ENCODE measurements at regions not wholly inside any gene's neighbourhood (a gene's known extent, or its start where the extent isn't known, plus 50 kb on each side); places are given as distances from the start of the nearest gene placed in this dataset.
"Not testable (repeated sequence)": the region's sequence is repeated elsewhere in the genome, so short reads cannot be mapped to it uniquely, and the experiment has no call there.

GRCh38 chr13:84739021-84739420 lies 856.7 kb upstream of the SLITRK1 start:
- DNase-seq = no peak

DNA sequence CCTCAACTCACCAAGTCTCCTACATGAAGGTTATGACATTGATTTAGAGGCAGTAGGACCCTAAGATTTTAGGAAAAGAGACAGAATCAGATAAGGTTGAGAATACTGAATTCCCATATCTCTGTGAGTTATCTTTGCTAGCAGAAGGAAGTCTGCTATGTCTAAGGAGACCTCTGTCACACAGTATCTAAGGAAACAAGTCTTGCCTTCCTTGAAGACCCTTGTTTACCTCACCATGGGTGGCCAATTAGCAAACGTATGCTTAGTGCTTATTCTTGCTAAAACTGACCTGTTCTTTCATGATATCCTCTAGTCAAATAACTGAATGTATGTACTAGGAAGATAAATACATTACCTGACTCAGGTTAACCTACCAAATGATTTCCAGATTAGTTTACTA lies 855.4 kb upstream of the SLITRK1 start:
- DNase-seq = no peak
- in situ Hi-C loops (cut with HindIII; ENCODE audit: low pct_ligation_motif_present, low pct_unique_long_range_greater_than_20kb, low sequenced_read_pairs) = no loop called here

More at GRCh38 chr13:84739021-84739420, 856.7 kb upstream of the SLITRK1 start:
- in situ Hi-C loops (cut with HindIII; ENCODE audit: low pct_ligation_motif_present, low pct_unique_long_range_greater_than_20kb, low sequenced_read_pairs) = no loop called here

DNA sequence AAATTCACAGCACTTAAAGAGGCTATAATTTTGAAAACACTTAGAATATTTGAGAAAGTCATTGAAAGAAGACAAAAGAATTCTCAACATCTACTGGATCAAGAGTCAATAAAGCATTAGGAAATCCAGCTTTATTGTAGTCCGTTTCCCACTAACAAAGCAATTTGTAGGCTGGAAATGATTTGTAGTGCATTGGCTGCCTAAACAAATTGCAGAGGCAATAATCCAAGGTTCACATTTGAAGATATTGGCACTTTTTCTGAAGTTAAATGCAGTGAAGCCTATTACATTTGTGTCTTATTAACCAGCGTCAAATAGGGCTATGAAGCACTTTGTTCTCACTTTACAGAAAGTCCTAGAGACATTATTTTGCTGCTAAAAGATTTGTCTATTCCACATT lies 848.1 kb upstream of the SLITRK1 start:
- no peak for DNase-seq
- in situ Hi-C loops (cut with HindIII; ENCODE audit: low pct_ligation_motif_present, low pct_unique_long_range_greater_than_20kb, low sequenced_read_pairs) = no loop called here

DNA sequence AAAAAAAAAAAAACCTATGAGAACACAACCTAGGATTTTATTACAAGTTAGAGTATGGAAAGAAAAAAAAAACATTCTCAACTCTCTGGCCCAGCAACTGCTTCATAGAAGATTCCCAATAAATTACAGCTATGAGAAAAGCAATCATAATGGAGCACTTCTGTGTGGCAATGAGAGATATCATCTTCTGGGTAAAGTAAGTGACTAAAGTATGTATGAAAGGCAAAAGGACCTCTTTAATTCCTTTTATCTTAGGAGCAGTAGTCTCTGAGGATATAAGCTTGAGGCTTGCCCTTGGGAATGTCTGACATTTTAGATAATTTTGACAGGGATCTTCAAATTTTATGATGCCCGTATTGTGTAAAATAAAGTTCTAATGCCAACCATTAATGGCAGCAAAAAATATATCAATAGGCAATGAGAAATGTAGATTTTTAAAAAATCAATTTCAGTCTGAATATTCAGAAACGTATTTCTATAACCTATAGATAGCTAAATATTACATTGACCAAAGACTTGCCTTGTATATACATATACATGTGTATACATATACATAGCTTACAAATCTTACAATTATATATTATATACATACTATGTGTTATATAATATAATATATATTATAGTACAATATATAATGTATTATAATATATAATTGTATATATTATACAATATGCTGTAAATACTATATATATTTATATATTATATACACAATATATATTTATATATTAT lies 823.9 kb upstream of the SLITRK1 start:
- no peak for DNase-seq
- in situ Hi-C loops (cut with HindIII; ENCODE audit: low pct_ligation_motif_present, low pct_unique_long_range_greater_than_20kb, low sequenced_read_pairs) = no loop called here

- in situ Hi-C loops (cut with HindIII; ENCODE audit: low pct_ligation_motif_present, low pct_unique_long_range_greater_than_20kb, low sequenced_read_pairs) = no loop called here
- DNase-seq = no peak
These were observed 819.9 kb upstream of the SLITRK1 start for GRCh38 chr13:84702174-84702573.

DNA sequence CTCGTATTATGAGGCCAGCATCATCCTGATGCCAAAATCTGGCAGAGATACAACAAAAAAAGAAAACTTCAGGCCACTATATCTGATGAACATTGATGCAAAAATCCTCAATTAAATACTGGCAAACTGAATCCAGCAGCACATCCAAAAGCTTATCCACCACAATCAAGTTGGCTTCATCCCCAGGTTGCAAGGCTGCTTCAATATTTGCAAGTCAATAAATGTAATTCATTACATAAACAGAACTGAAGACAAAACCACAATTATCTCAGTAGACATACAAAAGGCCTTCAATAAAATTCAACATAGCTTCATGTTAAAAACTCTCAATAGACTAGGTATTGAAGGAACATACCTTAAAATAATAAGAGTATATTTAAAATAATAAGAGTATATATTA lies 815.3 kb upstream of the SLITRK1 start:
- in situ Hi-C loops (cut with HindIII; ENCODE audit: low pct_ligation_motif_present, low pct_unique_long_range_greater_than_20kb, low sequenced_read_pairs); DNase-seq: not testable (repeated sequence)

DNA sequence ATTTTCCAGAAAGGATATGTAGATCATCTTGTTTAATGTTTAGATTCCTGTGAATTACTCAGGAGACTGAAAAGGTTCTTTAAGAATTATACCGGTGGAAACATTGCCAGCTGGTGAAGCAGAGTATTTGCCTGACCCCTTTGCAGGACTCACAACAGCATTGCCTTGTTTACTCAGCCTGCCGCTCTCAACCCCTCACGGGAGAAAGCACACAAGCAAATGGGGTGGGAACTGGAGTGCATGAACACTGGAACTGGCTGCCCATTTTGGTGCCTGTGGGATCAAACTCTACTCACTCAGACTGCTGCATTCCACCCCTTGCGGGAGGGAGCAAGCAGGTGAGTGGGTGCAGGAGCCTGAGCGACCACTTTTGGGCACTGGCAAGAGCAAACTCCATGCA lies 804.7 kb upstream of the SLITRK1 start:
- in situ Hi-C loops (cut with HindIII; ENCODE audit: low pct_ligation_motif_present, low pct_unique_long_range_greater_than_20kb, low sequenced_read_pairs) = no loop called here
- no peak for DNase-seq

GRCh38 chr13:84686458-84686857 lies 804.2 kb upstream of the SLITRK1 start:
- DNase-seq = no peak
- in situ Hi-C loops (cut with HindIII; ENCODE audit: low pct_ligation_motif_present, low pct_unique_long_range_greater_than_20kb, low sequenced_read_pairs) = no loop called here

DNA sequence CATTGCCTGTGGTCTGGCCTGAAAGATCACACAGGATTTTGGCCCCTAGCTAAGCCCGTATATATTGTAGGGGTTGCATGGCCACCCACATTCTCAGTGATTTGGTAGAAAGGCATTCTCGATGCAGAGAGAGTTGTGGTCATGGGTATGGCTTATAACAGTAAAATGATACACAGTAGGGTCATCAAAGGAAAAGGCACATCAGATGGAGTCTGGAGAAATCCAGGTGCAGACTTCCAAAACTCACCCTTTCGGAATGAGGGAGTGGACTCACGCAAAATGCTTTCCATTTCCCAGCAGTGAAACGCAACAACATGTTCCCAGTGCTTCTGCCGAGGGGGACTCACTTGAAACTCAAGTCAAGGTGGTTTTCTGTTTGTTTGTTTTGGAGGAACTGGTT lies 802.5 kb upstream of the SLITRK1 start:
- in situ Hi-C loops (cut with HindIII; ENCODE audit: low pct_ligation_motif_present, low pct_unique_long_range_greater_than_20kb, low sequenced_read_pairs) = no loop called here
- DNase-seq = no peak

DNA sequence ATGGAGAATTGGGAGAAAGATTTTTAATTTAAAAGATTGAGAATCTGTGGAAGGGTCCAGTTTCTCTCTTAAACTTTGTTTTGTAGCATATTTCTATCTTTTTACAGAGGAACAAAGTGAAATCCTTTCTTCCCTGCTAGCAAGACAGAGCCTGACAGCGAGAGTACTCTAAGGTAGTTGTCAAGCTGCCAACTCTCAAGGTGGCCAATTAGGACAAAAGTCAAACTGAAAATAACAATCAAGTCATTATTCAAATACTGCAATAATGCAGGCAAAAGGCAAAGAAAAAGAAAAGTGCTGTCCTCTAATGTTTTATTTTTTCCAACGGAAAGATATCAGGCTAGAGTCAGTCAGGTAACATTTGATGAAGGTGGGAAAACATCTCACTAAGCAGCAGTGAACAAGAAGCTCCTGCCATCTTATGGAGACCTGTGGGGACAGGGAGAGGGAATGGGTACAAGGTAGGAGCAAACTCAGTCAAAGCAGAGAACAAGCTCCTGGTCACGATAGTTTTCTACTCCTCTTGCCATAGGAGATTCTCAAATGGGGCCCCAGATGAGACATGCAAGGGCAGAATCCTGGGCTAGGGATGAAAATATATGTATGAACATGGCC lies 801.9 kb upstream of the SLITRK1 start:
- in situ Hi-C loops (cut with HindIII; ENCODE audit: low pct_ligation_motif_present, low pct_unique_long_range_greater_than_20kb, low sequenced_read_pairs) = no loop called here
- no peak for DNase-seq

DNA sequence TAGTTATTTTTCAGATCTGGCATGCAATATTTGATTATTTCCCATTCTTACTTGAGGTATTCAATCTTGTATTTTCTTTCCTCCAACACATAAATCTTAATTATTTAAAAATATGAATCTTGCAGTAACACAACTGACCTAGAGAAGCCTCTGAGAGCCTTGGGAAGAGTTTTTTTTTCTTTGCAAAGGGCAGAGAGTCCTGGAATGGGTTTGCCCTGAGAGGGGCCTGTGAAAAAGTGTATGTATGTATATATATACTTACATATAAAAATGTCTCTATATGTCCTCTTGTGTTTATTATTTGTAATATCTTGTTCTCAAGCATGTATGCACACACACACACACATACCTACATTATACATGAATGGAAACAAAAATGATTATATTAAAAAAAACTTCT lies 801.2 kb upstream of the SLITRK1 start:
- no peak for DNase-seq
- in situ Hi-C loops (cut with HindIII; ENCODE audit: low pct_ligation_motif_present, low pct_unique_long_range_greater_than_20kb, low sequenced_read_pairs) = no loop called here

DNA sequence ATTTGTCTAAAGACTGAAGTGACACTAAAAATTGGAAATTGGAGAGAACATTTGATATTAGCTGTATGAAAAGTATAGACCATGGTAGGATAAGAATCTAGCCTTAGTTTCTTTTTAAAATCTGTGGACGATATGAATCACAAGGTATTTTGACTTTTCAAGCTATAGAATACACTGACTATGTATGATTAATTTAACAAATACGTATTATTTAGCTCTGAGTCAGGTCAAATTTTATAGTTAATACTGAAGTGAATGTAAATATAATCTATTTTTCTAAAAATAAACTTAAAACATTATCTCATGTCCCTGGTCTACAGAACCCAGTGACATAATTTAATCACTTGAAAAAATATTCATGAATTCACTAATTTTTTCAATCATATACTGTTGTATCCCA lies 795.6 kb upstream of the SLITRK1 start:
- DNase-seq = no peak
- in situ Hi-C loops (cut with HindIII; ENCODE audit: low pct_ligation_motif_present, low pct_unique_long_range_greater_than_20kb, low sequenced_read_pairs) = no loop called here

DNA sequence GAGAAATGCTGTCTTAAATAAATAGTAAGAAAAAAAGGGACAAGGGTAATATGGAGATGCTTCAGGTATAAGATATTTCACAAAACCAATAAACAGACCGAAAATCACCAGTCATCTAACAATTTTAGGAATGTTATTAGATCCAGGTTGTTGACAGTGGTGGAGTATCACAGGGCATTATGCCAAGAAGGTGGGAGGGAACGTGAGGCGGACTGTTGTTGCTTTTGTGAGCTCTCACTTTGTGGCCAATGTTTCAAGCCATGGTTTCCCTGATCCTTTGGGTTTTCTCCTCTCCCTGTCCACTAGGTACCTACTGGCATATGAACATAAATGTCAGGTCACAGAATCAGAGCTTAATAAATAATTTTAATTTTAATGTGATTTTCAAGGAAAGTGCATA lies 790.3 kb upstream of the SLITRK1 start:
- DNase-seq = no peak
- in situ Hi-C loops (cut with HindIII; ENCODE audit: low pct_ligation_motif_present, low pct_unique_long_range_greater_than_20kb, low sequenced_read_pairs) = no loop called here

DNA sequence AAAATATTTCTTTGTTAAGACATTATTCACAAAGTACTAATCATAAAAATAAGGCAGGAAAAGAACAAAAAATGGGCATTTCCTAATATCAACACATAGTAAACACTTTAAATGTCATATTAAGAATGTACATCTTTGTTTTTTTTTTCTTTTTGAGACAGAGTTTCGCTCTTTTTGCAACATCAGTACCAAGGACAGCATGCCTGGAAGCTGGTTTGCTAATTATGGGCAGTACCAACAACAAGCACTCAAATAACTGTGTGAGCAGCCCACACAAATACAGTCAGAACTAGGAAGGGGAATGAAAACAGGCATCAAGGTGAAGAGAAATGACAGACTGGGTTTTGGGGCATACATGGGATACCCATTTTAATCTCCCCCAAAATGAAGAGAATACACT lies 788.0 kb upstream of the SLITRK1 start:
- no peak for DNase-seq
- in situ Hi-C loops (cut with HindIII; ENCODE audit: low pct_ligation_motif_present, low pct_unique_long_range_greater_than_20kb, low sequenced_read_pairs) = no loop called here

DNA sequence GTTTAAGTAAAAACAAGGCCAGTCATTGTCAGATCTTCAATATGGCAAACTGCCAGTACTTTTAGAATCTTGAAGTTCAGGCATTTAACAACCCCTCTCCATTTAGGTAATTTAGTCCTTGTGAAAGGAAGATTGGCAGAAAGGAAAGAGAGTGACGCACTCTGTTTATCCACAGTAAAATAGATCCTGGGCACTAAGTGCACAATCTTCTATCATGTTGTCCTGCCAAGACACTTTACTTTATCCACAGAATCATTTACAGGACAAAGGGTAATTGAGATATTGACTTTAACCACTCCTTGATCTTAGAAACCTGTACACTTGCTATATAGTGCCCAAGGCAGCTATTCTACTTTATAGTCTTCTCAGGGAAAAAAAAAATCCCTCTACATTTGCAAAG lies 786.4 kb upstream of the SLITRK1 start:
- DNase-seq = no peak
- in situ Hi-C loops (cut with HindIII; ENCODE audit: low pct_ligation_motif_present, low pct_unique_long_range_greater_than_20kb, low sequenced_read_pairs) = no loop called here

DNA sequence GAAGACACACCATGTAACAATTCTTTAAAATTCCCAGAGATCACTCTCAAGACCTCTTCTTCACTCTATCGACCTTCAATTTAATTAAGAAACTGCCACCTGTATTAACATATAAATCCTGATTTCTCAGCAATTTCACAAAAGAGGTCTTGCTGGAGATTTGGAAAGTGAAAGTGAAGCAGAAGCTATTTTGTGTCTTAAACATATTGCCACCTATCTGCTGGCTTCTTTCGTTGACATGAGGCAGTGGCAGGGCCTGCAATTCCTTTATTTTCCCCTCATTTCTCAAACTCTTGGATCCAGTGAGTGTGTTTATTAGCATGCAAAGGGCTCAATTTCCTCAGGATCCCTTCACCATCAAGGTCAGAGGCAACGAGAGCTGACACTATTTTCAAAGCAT lies 780.2 kb upstream of the SLITRK1 start:
- no peak for DNase-seq
- in situ Hi-C loops (cut with HindIII; ENCODE audit: low pct_ligation_motif_present, low pct_unique_long_range_greater_than_20kb, low sequenced_read_pairs) = no loop called here

DNA sequence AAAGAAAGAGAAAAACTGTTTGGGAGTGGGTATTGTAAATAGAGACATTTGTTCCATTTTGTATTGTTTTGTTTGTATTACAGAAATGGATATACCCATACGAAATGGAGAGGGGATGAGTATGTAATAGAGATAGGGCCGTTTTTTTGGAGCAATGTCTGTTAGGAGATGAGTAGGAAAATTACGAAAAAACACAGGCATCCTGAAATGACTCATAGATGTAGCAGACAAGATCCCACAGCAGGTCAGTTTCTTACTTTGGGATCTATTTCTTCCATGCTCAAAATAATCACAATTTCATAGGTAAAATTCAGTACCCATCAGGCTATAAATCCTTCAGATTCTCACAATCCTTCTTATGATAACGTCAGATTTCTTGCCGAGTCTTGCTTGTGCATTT lies 779.4 kb upstream of the SLITRK1 start:
- in situ Hi-C loops (cut with HindIII; ENCODE audit: low pct_ligation_motif_present, low pct_unique_long_range_greater_than_20kb, low sequenced_read_pairs) = no loop called here
- no peak for DNase-seq

- DNase-seq = no peak
- in situ Hi-C loops (cut with HindIII; ENCODE audit: low pct_ligation_motif_present, low pct_unique_long_range_greater_than_20kb, low sequenced_read_pairs) = no loop called here
These were observed 777.0 kb upstream of the SLITRK1 start for GRCh38 chr13:84659359-84659661.

DNA sequence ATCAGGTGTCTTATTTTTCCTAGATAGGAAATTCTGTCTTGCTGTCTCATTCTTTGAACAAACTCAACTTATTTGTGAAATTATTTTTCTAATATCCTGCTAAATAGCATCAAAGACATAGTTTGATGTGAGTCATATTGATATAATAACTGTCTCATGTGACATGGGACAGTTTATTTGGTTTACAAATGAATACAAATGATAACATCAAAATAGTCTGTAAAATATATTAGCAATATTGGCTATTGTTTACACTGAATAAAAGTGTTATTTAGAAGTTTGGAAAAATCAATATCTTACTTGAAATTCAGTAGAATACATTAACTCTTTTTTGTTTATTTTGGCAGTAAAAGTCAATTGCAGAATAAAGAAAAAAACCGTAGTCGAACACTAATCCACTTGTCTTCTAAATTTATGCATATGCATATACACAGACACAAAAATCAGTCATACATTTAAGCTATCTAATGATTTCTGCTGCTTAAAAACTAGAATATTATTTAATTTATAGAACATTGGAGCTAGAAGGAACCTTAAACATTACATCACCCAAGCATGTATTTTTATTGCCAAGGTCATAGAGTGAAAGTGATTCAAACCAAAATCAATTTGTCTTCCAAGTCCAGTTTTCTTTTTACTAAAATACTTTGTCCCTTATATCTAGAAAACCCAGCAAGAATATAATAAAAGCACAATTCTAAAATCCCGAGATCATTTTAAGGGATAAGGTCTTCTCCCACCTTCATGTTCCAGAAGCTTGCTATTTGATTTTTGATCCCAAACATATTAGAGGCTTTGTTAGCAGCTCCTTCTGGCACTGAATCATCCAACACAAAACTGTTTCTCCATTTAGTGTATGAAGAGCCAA lies 776.5 kb upstream of the SLITRK1 start:
- in situ Hi-C loops (cut with HindIII; ENCODE audit: low pct_ligation_motif_present, low pct_unique_long_range_greater_than_20kb, low sequenced_read_pairs) = no loop called here
- no peak for DNase-seq

- in situ Hi-C loops (cut with HindIII; ENCODE audit: low pct_ligation_motif_present, low pct_unique_long_range_greater_than_20kb, low sequenced_read_pairs) = no loop called here
- DNase-seq = no peak
These were observed 773.4 kb upstream of the SLITRK1 start for GRCh38 chr13:84655677-84656076.
